IMR-90 (cell line): ENCODE measurements at regions not wholly inside any gene's neighbourhood (a gene's known extent, or its start where the extent isn't known, plus 50 kb on each side); places are given as distances from the start of the nearest gene placed in this dataset.

Experiments used
- ATAC-seq: fragments of 200-7000 bp; cut with Tn5 transposase; 2 replicates; pipeline ENCODE4 v1.9.1; 2020; ENCODE audit warnings: low read depth, mild to moderate bottlenecking, moderate library complexity
- BruUV-seq: library from RNA; stranded (reverse); fragments of 400-500 nt; replicated peaks from 2 replicates; lab custom pipeline; 2021; lab: Mats Ljungman, UMichigan
- CTCF ChIA-PET: fragments of 300-600 bp; formaldehyde crosslinking; extraction: SDS; loops from one replicate; lab custom pipeline; 2021; ENCODE audit warnings: antibody characterized with exemption; lab: Yijun Ruan, JAX
- POLR2A ChIA-PET: fragments of 300-600 bp; sonication (Branson Sonifier 250); formaldehyde crosslinking; loops from one replicate; lab custom pipeline; 2022; ENCODE audit warnings: antibody characterized with exemption; ENCODE audit not compliant: unreplicated experiment; lab: Charles Lee
- DNase-seq: peaks from one replicate; pipeline ENCODE4 v3.0.0; 2013
- H2AFZ ChIP-seq: replicated peaks from 2 replicates; pipeline ENCODE3; 2013; ENCODE audit warnings: low read length, mild to moderate bottlenecking; ENCODE audit not compliant: poor library complexity
- H2AK5ac ChIP-seq: 2 replicates; pipeline ENCODE4 v1.6.1; 2013; ENCODE audit warnings: low read depth, low read length, inconsistent platforms
- H2AK9ac ChIP-seq: replicated peaks from 2 replicates; pipeline ENCODE3; 2013; ENCODE audit warnings: mild to moderate bottlenecking, low read depth, low read length, moderate library complexity; ENCODE audit not compliant: poor library complexity
- H2BK120ac ChIP-seq: 2 replicates; pipeline ENCODE4 v1.6.1; 2013; ENCODE audit warnings: low read depth, low read length, inconsistent platforms
- H2BK15ac ChIP-seq: 3 replicates; pipeline ENCODE4 v1.6.1; 2013; ENCODE audit warnings: low read depth, low read length, inconsistent platforms
- H2BK20ac ChIP-seq: 2 replicates; pipeline ENCODE4 v1.6.1; 2013; ENCODE audit warnings: low read depth, mild to moderate bottlenecking, inconsistent platforms, low read length, moderate library complexity
- H2BK5ac ChIP-seq: 2 replicates; pipeline ENCODE4 v1.6.1; 2013; ENCODE audit warnings: mild to moderate bottlenecking, low read depth, low read length, inconsistent platforms; ENCODE audit not compliant: poor library complexity, severe bottlenecking
- H3K14ac ChIP-seq: replicated peaks from 2 replicates; pipeline ENCODE4 v1.6.1; 2013; ENCODE audit warnings: low read depth, low read length, inconsistent platforms
- H3K18ac ChIP-seq: 2 replicates; pipeline ENCODE4 v1.6.1; 2013; ENCODE audit warnings: low read depth, low read length, control low read depth
- H3K23ac ChIP-seq: 2 replicates; pipeline ENCODE4 v1.6.1; 2013; ENCODE audit warnings: low read depth, low read length, inconsistent platforms
- H3K27ac ChIP-seq: 2 replicates; pipeline ENCODE4 v1.5.1; 2013; ENCODE audit warnings: mild to moderate bottlenecking, control low read depth, low read length; ENCODE audit not compliant: insufficient read depth
- H3K27me3 ChIP-seq: 2 replicates; pipeline ENCODE4 v1.6.1; 2013; ENCODE audit warnings: low read length; ENCODE audit not compliant: control insufficient read depth, insufficient read depth
- H3K36me3 ChIP-seq: 2 replicates; pipeline ENCODE4 v1.6.1; 2013; ENCODE audit warnings: low read length, mixed read lengths; ENCODE audit not compliant: control insufficient read depth, insufficient read depth
- H3K4ac ChIP-seq: 2 replicates; pipeline ENCODE4 v1.6.1; 2013; ENCODE audit warnings: low read depth, low read length, inconsistent platforms
- H3K4me1 ChIP-seq: 2 replicates; pipeline ENCODE4 v1.6.1; 2013; ENCODE audit warnings: low read length, mixed read lengths; ENCODE audit not compliant: control insufficient read depth, insufficient read depth
- H3K4me2 ChIP-seq: 2 replicates; pipeline ENCODE4 v1.6.1; 2013; ENCODE audit warnings: low read depth, mild to moderate bottlenecking, control low read depth, low read length, moderate library complexity
- H3K4me3 ChIP-seq: 2 replicates; pipeline ENCODE4 v1.5.1; 2013; ENCODE audit warnings: low read depth, mild to moderate bottlenecking, control low read depth, low read length, moderate library complexity; ENCODE audit not compliant: insufficient read depth
- H3K56ac ChIP-seq: 2 replicates; pipeline ENCODE4 v1.6.1; 2013; ENCODE audit warnings: low read length, inconsistent platforms; ENCODE audit not compliant: insufficient read depth; ENCODE audit errors: extremely low read depth
- H3K79me1 ChIP-seq, 2 experiments: 2 replicates each; pipeline ENCODE4 v1.6.1; 2013; ENCODE audit warnings: low read length in 2 of 2, inconsistent platforms in 1 of 2, low read depth in 1 of 2
- H3K9ac ChIP-seq: 2 replicates; pipeline ENCODE4 v1.6.1; 2013; ENCODE audit warnings: low read depth, low read length, control low read depth
- H3K9me1 ChIP-seq: 2 replicates; pipeline ENCODE4 v1.6.1; 2013; ENCODE audit warnings: low read length, inconsistent platforms; ENCODE audit not compliant: insufficient read depth
- H3K9me3 ChIP-seq: 2 replicates; pipeline ENCODE4 v1.6.1; 2013; ENCODE audit warnings: low read length; ENCODE audit not compliant: control insufficient read depth, insufficient read depth
- H4K20me1 ChIP-seq: 2 replicates; pipeline ENCODE4 v1.6.1; 2013; ENCODE audit warnings: low read length, inconsistent platforms; ENCODE audit not compliant: insufficient read depth
- H4K5ac ChIP-seq: 2 replicates; pipeline ENCODE4 v1.6.1; 2013; ENCODE audit warnings: mild to moderate bottlenecking, low read depth, low read length, control low read depth
- H4K8ac ChIP-seq, 2 experiments: 2 replicates each; pipeline ENCODE4 v1.6.1; 2013; ENCODE audit warnings: low read depth in 2 of 2, low read length in 2 of 2, control low read depth in 1 of 2, inconsistent platforms in 1 of 2
- H4K91ac ChIP-seq: 2 replicates; pipeline ENCODE4 v1.6.1; 2013; ENCODE audit warnings: low read depth, low read length, inconsistent platforms; ENCODE audit not compliant: insufficient read depth
- BHLHE40 ChIP-seq: fragments of 150-350 bp; IDR thresholded peaks from 2 replicates; pipeline ENCODE4 v1.6.1; 2016; ENCODE audit warnings: mild to moderate bottlenecking, low read depth, low read length
- CEBPB ChIP-seq: IDR thresholded peaks from 2 replicates; pipeline ENCODE4 v1.6.1; 2012; ENCODE audit warnings: low read depth, low read length, improper control_type of control experiment
- CHD1 ChIP-seq: IDR thresholded peaks from 2 replicates; pipeline ENCODE4 v1.6.1; 2012; ENCODE audit warnings: low read depth, low read length, improper control_type of control experiment
- FOS ChIP-seq: fragments of 150-350 bp; IDR thresholded peaks from 2 replicates; pipeline ENCODE4 v1.6.1; 2016; ENCODE audit warnings: low read depth, low read length
- MAFK ChIP-seq: IDR thresholded peaks from 2 replicates; pipeline ENCODE4 v1.6.1; 2012; ENCODE audit warnings: low read depth, low read length, improper control_type of control experiment
- MAZ ChIP-seq: IDR thresholded peaks from 2 replicates; pipeline ENCODE4 v1.6.1; 2012; ENCODE audit warnings: low read depth, mild to moderate bottlenecking, low read length, improper control_type of control experiment, moderate library complexity, borderline replicate concordance
- MXI1 ChIP-seq: IDR thresholded peaks from 2 replicates; pipeline ENCODE4 v1.6.1; 2012; ENCODE audit warnings: low read depth, mild to moderate bottlenecking, low read length, moderate library complexity, borderline replicate concordance
- NFE2L2 ChIP-seq: fragments of 150-350 bp; IDR thresholded peaks from 2 replicates; pipeline ENCODE4 v1.6.1; 2016; ENCODE audit warnings: low read depth, mild to moderate bottlenecking, low read length
- POLR2A ChIP-seq: IDR thresholded peaks from 2 replicates; pipeline ENCODE4 v1.6.1; 2012; ENCODE audit warnings: mild to moderate bottlenecking, low read depth, low read length
- RAD21 ChIP-seq: IDR thresholded peaks from 2 replicates; pipeline ENCODE4 v1.6.1; 2012; ENCODE audit warnings: low read length, improper control_type of control experiment
- RCOR1 ChIP-seq: IDR thresholded peaks from 2 replicates; pipeline ENCODE4 v1.6.1; 2012; ENCODE audit warnings: mild to moderate bottlenecking, low read length, improper control_type of control experiment; ENCODE audit not compliant: insufficient replicate concordance
- RFX5 ChIP-seq: IDR thresholded peaks from 2 replicates; pipeline ENCODE4 v1.8.0; 2012; ENCODE audit warnings: low read depth, mild to moderate bottlenecking, low read length, moderate library complexity
- SMC3 ChIP-seq: fragments of 150-350 bp; IDR thresholded peaks from 2 replicates; pipeline ENCODE4 v1.6.1; 2016; ENCODE audit warnings: low read depth, mild to moderate bottlenecking, antibody characterized with exemption, low read length, moderate library complexity
- WGBS, 2 experiments: methylation state at CpG; one replicate each; pipeline versions ENCODE4 v1.1.5 to v1.1.7; 2013; ENCODE audit warnings: missing lambda C conversion rate in 2 of 2; ENCODE audit not compliant: insufficient read length in 1 of 2; ENCODE audit errors: extremely low coverage in 2 of 2; 5-methylcytosine and 5-hydroxymethylcytosine counted together
- dilution Hi-C: fragments of 300-500 bp; cut with HindIII; formaldehyde crosslinking; loops from one replicate; pipeline ENCODE4 v1.14.3; 2018; ENCODE audit warnings: low sequenced_read_pairs; ENCODE audit not compliant: unreplicated experiment
- in situ Hi-C: fragments of 300-500 bp; cut with MboI; formaldehyde crosslinking; loops from 3 replicates; pipeline ENCODE4 v1.14.3; 2019; ENCODE audit warnings: low sequenced_read_pairs, inconsistent platforms, mixed read lengths
- intact Hi-C: fragments of 100-400 bp; cut with micrococcal nuclease; formaldehyde crosslinking; loops from 2 replicates; pipeline ENCODE4 v1.10.0; 2022
- TF ChIP-seq, protein P1 (sequence below): fragments of 150-350 bp; IDR thresholded peaks from 2 replicates; pipeline ENCODE4 v1.6.1; 2017; ENCODE audit warnings: mild to moderate bottlenecking, antibody characterized with exemption, low read length, low read depth
- TF ChIP-seq, protein P2 (sequence below): conservative IDR thresholded peaks from 2 replicates; pipeline ENCODE4 v1.5.1; 2012; ENCODE audit warnings: mild to moderate bottlenecking, low read depth, low read length, improper control_type of control experiment
- TF ChIP-seq, protein P3 (sequence below): fragments of 150-350 bp; IDR thresholded peaks from 2 replicates; pipeline ENCODE4 v1.6.1; 2016; ENCODE audit warnings: low read depth, mild to moderate bottlenecking, low read length, moderate library complexity, borderline replicate concordance

DNA sequence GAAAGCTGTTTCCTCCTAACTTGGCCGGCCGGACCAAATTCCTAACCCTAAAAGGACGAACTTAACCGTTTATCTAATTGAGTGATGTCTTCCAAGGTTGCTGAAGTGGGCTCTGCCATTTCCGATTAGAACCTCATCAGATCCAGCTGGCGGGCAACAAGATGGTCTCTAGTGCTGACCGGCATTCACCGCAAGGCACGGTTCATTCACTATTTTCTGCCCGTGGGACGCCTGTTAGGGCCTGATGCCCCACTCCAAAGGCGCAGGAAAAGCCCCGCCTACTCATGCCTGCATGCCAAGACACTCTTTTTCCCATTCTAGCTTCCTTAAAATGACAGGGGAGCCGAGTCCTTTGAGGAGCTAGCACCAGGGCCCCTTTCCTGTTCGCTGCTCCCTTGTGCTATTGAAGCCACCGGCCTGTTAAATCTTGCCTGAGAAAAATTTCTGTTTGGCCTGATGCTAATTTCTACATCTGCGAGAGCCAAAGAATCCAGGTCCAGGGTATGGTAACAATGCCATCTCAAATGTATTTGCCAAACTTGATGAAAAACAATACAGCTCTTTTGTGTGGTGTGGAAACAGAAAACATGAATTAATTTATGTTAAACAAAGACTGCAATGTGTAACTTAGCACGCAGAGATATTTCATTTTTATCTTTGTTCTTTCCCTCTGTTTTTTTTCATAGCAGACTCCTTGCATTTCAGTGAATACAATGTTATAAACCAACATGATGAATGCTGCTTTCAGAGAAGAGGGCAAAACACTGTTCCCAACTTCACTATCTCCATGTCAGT is 1071.2 kb upstream of the USP15 start:
- Histone ChIP-seq H3K27me3 (no peaks in the 10 kb centered on the region), H2BK5ac (no peak overlapping the region), H3K14ac (no peak overlapping the region), H3K36me3 (no peaks in the 10 kb centered on the region), H3K4me2 (no peak overlapping the region), H3K9ac (no peak overlapping the region), H3K79me1 (no peaks in the 10 kb centered on the region), H3K9me1 (no peaks in the 10 kb centered on the region), H3K4me3 (no peak overlapping the region), H3K23ac (no peak overlapping the region), H3K4ac (no peak overlapping the region), H4K91ac (no peak overlapping the region), H2BK120ac (no peak overlapping the region), H3K18ac (no peak overlapping the region), H4K5ac (no peak overlapping the region), H3K4me1 (no peaks in the 10 kb centered on the region), H4K20me1 (no peaks in the 10 kb centered on the region), H3K27ac (no peak overlapping the region), H4K8ac (no peak overlapping the region), H2BK20ac (no peak overlapping the region), H2AFZ (no peak overlapping the region), H2AK5ac (no peak overlapping the region), H2BK15ac (no peak overlapping the region), H3K56ac (no peak overlapping the region), H3K9me3 (peaks cover 7% of the 10 kb centered on the region), H2AK9ac (no peak overlapping the region)
- POLR2A ChIA-PET: no interaction called here
- in situ Hi-C loops (no loop called here), intact Hi-C loops (no loop called here), dilution Hi-C loops (no loop called here)
- DNase-seq (no peak), ATAC-seq (no peak)
- 73% methylated on average over 12 of the region's 18 CpGs; no CpG with 5 or more reads in 1 of the 2 experiments for WGBS, 2 experiments
- CTCF ChIA-PET: no interaction called here
- no peak for TF ChIP-seq FOS
- no peak for TF ChIP-seq RFX5
- TF ChIP-seq, protein P1, sequence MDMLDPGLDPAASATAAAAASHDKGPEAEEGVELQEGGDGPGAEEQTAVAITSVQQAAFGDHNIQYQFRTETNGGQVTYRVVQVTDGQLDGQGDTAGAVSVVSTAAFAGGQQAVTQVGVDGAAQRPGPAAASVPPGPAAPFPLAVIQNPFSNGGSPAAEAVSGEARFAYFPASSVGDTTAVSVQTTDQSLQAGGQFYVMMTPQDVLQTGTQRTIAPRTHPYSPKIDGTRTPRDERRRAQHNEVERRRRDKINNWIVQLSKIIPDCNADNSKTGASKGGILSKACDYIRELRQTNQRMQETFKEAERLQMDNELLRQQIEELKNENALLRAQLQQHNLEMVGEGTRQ: no peak
- TF ChIP-seq BHLHE40: no peak
- TF ChIP-seq POLR2A: no peak
- TF ChIP-seq MAFK: no peak
- TF ChIP-seq SMC3: no peak
- TF ChIP-seq MXI1: no peak
- TF ChIP-seq, protein P2, sequence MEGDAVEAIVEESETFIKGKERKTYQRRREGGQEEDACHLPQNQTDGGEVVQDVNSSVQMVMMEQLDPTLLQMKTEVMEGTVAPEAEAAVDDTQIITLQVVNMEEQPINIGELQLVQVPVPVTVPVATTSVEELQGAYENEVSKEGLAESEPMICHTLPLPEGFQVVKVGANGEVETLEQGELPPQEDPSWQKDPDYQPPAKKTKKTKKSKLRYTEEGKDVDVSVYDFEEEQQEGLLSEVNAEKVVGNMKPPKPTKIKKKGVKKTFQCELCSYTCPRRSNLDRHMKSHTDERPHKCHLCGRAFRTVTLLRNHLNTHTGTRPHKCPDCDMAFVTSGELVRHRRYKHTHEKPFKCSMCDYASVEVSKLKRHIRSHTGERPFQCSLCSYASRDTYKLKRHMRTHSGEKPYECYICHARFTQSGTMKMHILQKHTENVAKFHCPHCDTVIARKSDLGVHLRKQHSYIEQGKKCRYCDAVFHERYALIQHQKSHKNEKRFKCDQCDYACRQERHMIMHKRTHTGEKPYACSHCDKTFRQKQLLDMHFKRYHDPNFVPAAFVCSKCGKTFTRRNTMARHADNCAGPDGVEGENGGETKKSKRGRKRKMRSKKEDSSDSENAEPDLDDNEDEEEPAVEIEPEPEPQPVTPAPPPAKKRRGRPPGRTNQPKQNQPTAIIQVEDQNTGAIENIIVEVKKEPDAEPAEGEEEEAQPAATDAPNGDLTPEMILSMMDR: no peak
- no peak for TF ChIP-seq CHD1
- no peak for TF ChIP-seq NFE2L2
- TF ChIP-seq RAD21: no peak
- TF ChIP-seq MAZ: no peak
- no peak for TF ChIP-seq RCOR1
- no peak for TF ChIP-seq CEBPB
- TF ChIP-seq, protein P3, sequence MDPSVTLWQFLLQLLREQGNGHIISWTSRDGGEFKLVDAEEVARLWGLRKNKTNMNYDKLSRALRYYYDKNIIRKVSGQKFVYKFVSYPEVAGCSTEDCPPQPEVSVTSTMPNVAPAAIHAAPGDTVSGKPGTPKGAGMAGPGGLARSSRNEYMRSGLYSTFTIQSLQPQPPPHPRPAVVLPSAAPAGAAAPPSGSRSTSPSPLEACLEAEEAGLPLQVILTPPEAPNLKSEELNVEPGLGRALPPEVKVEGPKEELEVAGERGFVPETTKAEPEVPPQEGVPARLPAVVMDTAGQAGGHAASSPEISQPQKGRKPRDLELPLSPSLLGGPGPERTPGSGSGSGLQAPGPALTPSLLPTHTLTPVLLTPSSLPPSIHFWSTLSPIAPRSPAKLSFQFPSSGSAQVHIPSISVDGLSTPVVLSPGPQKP: no peak
- no TSS peak for BruUV-seq
